ENCODE measurements at regions not wholly inside any gene's neighbourhood (a gene's known extent, or its start where the extent isn't known, plus 50 kb on each side); places are given as distances from the start of the nearest gene placed in this dataset.

GRCh38 chr2:221135699-221136098 is 436.4 kb downstream of the EPHA4 start:
- no peak for DNase-seq (ENCODE audit: extremely low read depth, low read depth)

- DNase-seq (ENCODE audit: extremely low read depth, low read depth), result no peak
These were observed 434.7 kb downstream of the EPHA4 start for GRCh38 chr2:221137385-221137784.

GRCh38 chr2:221142341-221142740 is 429.8 kb downstream of the EPHA4 start:
- DNase-seq (ENCODE audit: extremely low read depth, low read depth), result no peak

DNA sequence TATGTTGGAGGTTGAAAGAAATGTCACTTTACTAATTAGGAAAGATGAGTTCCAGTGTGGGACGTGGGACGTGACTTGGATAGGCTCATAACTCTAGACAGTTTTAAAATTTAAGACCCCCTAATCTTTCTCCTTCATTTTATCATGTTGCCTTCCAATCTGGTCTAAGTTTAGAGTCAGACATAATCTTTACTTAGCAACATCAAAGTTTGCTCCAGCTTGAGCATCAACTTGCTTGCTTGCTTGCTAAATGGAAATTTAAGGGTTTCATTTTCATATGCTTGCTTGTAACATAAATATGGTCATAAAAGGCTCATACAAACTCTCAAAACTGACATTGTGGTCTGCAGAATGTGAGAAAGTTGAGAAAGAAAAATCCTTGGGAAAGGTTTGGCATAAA is 428.9 kb downstream of the EPHA4 start:
- no peak for DNase-seq (ENCODE audit: extremely low read depth, low read depth)

DNA sequence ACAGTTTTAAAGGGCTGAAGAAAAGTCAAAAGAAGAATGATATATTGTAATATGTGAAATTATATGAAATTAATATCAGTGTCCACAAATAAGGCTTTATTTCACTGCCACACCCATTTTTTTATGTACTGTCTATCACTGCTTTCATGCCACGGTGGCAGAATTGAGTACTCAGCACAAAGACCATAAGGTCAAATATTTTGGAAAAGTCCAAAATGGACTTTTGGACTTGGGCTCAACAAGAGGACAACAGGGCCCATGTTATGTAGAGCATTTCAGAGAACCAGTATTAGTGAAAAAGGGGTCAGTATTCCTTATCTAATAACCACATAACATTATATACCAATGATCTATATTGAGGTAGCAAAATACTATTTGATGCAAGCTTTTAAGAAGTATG is 427.2 kb downstream of the EPHA4 start:
- no peak for DNase-seq (ENCODE audit: extremely low read depth, low read depth)

GRCh38 chr2:221145396-221145795 is 426.7 kb downstream of the EPHA4 start:
- DNase-seq (ENCODE audit: extremely low read depth, low read depth), result no peak

DNA sequence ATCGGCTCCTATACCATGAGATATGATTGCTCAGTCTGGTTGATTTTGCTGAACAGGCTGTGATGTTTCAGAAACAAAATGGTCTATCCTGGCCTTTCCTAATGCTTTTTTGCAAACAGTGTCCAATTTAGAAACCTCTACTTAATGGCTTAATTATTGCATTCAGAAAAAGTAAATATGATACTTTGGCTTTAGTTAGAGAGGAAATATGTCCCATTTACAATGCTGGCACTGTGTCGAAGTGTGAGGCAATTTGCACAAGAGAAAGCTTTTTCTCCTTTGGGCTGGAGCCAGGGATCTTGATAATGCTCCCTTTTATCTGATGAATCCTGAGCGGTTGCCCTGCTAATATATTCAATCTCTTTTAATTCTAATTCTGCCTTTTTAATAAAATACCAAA is 418.9 kb downstream of the EPHA4 start:
- DNase-seq (ENCODE audit: extremely low read depth, low read depth), result no peak

- DNase-seq (ENCODE audit: extremely low read depth, low read depth), result no peak
These were observed 417.9 kb downstream of the EPHA4 start for GRCh38 chr2:221154176-221154575.

DNA sequence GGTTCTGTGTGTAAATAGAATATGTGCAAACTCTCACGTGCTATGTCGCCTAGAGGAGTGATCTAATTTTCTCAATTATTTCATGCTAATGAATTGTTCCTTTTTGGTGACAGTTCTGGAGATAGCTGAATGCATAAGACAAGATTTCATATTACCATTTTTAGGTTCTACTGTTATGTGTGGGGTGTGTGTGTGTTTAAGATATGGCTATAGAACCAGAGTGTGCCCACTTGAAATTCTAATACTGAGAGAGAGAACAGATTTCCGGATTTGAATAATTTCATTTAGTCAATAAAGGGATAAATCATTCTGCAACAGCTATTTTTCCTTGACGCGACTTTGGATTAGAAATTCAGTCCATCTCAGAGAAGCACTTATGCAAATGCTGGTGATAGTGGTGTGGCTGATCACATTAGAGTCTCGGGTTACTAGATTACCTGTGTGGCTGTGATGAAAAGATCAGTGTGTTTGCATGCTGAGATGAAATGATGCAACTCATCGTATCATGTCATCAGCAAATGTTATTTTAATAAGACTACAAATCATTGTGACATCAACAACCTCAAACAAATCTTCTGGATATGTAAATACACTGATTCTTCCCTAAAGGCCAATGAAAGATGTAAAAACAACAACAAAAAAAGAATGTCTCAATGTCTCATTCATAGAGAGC is 415.9 kb downstream of the EPHA4 start:
- peak; percentile 8 for DNase-seq (ENCODE audit: extremely low read depth, low read depth)

DNA sequence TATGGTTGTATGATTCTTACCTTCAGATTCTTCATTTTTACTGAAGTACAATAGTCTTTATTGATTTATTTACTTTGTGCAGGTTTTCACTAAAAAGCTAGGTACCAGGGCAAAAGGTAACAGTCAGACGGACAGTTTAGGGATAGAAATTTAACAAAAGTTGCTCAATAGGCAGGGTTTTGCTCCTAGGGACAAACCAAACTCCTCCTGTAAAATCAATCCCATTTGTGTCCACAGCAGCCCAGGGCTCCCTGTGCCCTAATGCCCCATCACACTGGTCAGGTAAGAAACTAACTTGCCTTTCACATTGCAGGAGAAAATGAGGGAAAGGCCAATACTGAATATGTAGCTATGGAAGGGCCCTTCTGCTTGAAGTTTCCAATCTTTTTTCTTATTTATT is 410.9 kb downstream of the EPHA4 start:
- no peak for DNase-seq (ENCODE audit: extremely low read depth, low read depth)

DNA sequence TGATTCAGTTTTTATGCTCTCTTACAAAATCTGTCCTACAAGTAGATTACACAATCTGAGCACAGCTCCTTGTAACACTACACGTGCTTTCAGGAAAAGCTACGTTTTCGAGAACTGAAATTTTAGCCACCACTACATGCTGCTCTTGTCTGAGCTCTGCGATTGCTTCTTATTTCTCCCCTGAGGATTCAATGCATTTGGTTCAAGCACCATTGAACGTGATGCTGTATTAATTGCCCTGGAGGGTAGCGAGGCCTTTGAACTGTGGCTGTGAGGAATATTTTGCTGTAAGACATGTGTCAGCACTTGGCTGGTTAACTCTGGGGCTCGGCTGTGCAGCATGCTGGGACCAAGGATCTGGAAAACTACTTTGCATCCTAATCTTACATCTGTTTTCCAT is 405.8 kb downstream of the EPHA4 start:
- DNase-seq (ENCODE audit: extremely low read depth, low read depth), result no peak

DNA sequence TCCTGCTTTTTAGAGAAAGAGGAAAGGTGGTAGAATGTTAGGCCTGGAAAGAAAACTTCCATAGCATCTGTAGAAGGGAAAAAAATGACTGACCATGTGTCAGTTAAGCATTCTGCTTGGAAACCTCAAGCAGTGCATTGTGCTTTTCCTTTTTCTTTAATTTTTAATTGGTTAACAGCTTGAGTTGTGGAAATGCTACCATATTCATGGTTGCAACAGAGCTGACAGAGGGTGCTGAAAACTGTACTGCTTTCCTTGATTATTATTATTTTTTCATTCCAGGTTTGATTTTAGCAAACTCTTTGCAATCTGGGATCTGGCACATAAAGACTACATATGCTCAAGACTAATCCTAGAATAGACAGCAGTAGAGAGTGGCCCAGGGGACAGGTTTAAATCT is 404.5 kb downstream of the EPHA4 start:
- DNase-seq (ENCODE audit: extremely low read depth, low read depth), result no peak

DNA sequence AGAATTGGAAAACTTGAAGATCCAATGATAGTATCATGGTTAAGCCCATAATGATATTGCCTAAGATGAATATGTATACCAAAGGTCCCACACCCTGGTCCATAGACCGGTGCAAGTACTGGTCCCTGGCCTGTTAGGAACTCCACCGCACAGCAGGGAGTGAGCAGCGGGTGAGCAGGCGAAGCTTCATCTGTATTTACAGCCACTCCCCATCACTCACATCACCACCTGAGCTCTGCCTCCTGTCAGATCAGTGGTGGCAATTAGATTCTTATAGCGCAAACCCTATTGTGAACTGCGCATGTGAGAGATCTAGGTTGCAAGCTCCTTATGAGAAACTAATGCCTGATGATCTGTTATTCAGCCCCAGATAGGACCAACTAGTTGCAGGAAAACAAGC is 402.4 kb downstream of the EPHA4 start:
- no peak for DNase-seq (ENCODE audit: extremely low read depth, low read depth)

DNA sequence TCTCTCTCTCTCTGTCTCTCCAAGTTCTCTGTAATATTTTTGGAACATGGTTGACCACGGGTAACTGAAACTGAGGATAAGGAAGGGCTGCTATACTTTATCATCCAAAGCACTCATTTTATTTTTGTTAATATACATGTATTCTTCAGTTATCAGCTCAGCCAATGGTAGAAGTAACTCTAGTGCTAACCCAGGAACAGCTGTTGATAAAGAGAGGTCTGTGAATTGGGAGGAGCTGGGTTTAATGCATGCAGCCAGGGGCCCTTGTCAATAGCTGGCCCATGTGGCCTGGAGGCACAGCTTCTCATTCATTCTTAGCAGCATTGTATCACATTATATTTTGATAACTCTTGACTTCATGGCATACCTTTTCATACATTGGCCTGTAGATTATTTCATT is 401.6 kb downstream of the EPHA4 start:
- DNase-seq (ENCODE audit: extremely low read depth, low read depth), result no peak

DNA sequence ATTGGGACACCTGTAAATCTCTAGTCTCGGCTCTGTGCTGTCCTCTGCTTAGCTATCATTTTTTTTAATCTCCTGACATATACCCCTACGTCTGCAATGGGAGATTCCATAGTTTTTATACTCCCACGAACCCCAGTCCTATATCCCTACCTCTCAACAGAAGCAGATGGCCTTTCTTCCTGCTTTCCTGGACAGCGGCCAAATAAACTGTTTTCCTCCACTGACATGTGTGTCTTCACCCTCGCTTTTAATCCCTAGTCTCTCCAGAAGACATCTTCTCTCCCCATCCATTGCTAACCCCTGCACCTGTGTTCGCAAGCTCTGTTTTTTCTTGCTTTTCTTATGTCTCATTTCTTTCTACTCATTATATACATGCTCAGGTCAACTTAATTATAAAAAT is 395.4 kb downstream of the EPHA4 start:
- DNase-seq (ENCODE audit: extremely low read depth, low read depth), result no peak

GRCh38 chr2:221178139-221178538 is 394.0 kb downstream of the EPHA4 start:
- DNase-seq (ENCODE audit: extremely low read depth, low read depth), result no peak

- no peak for DNase-seq (ENCODE audit: extremely low read depth, low read depth)
These were observed 385.2 kb downstream of the EPHA4 start for GRCh38 chr2:221186873-221187272.

DNA sequence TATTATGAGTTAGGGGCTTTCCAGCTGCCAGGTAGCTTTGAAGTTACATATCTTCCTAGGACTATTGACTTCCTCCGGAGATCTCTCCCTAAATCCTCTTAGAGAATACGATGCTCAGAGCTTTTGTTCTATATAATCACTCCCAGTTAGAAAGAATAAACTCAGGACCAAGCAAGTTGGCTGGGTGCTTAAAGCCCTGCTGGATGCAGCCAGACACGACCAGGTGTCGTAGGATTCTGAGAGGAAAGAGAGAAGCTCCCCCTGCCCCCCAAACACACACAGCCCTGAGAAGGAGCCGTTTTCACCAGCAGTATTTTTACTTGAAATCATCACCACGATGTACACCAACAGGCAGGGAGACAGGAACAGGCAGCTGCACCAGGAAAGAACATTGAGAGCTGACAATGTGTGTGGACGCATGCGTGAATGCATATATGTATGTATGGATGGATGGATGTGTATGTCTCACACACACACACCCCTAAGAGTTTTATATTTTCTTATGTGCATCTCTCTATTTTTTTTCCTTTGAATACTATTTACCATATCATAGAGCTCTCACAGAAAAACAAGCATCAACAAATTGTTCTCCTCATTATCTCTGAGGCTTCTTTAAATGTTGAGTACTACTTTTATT is 382.6 kb downstream of the EPHA4 start:
- no peak for DNase-seq (ENCODE audit: extremely low read depth, low read depth)

- DNase-seq (ENCODE audit: extremely low read depth, low read depth), result no peak
These were observed 376.3 kb downstream of the EPHA4 start for GRCh38 chr2:221195829-221196228.

DNA sequence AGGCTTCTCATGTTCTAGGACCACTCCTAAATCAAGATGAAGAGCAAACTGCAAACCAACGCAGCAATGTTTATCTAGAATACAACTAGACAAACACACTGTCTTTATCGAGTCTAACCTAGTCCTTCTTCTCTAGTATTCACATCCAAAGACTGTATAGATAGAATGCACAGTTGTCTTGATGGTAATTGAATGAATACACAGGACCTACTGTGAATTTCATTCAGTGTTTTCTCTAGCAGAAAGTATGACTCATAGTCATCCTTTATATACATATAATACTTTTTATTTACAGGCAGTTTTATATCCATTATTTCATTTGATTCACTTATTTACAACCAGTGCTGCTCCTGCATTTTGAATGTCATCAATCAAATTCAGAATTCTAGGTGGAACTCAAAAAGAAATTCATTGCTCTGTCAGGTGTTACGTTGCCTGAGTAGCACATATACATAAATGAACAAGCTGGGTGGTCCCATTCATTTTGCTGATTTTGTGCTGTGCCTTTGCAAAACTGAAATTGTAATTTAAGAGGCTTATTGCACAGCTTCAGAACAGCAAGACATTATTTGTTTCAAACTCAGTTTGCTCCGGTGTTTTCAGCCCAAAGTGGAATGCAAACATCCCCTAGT is 374.8 kb downstream of the EPHA4 start:
- DNase-seq (ENCODE audit: extremely low read depth, low read depth), result no peak

- DNase-seq (ENCODE audit: extremely low read depth, low read depth), result no peak
These were observed 373.8 kb downstream of the EPHA4 start for GRCh38 chr2:221198309-221198708.

DNA sequence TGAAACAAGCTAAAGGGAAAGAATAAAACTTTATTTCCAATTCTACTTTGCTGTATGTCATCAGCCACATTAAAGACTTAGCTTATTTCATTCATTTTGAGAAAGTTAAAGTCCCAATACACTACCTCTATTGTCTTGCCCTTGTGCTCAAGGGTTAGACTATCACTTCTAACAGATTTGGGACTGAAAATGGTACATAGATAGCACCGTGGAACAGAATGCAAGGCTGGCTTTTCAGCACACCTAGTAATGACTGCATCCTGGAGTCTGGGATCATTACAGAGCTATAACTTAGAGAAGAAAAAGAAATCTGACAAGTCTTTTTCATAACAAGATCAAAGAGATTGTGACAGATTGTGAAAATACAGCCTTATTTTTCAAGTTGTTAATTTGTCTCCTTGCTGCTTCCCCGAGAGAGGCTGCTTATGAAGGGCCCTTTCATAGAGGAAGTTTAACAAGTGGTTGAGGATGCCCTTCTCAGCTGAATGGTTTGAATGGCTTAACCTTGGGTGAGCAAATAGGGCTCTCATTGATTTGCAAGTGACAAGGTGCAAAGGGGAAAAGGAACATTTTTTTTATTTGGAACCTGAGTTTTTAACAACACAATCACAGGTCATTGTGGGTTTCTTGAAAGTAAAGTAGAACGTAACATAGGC is 371.8 kb downstream of the EPHA4 start:
- no peak for DNase-seq (ENCODE audit: extremely low read depth, low read depth)
